ENCODE measurements at regions not wholly inside any gene's neighbourhood (a gene's known extent, or its start where the extent isn't known, plus 50 kb on each side); places are given as distances from the start of the nearest gene placed in this dataset.
"Not testable (repeated sequence)": the region's sequence is repeated elsewhere in the genome, so short reads cannot be mapped to it uniquely, and the experiment has no call there.

DNA sequence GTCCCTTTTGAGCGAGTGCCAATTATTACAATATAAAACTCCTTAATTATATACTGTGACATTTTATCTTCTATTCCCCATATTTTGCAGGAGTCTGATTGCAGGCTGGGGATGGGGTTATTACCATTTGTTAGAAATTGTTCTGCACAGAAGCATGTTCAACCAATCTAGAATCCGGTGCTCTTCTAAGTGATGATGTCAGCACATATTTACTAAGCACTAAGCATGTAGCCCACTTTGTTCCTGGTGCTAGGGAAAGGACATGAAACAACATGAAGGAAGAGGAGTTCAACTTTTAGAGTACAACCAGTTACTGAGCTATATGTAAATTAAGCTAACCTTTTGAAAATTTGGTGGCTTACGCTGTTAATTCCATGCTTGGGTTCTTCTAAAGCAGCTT is 52.8 kb upstream of the IL1RAPL2 start:
- no peak for DNase-seq

DNA sequence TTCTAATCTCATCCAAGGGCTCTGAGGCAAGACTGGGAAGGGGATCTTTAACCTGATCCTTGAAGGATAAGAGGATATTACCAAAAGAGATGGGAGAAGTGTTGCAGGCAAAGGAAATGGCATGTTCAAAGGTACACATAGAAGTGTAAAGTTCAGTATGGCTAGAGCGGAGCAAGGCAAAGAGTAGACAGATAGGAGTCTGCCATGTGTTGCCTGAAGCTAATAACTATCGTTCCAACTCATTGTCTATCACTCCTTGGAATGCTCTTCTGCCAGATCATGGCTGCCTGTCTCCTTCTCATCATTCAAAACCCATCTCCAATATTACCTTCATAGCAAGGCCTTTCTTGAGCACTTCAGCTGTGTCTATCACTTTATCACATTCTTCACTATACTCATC is 55.2 kb upstream of the IL1RAPL2 start:
- no peak for DNase-seq

DNA sequence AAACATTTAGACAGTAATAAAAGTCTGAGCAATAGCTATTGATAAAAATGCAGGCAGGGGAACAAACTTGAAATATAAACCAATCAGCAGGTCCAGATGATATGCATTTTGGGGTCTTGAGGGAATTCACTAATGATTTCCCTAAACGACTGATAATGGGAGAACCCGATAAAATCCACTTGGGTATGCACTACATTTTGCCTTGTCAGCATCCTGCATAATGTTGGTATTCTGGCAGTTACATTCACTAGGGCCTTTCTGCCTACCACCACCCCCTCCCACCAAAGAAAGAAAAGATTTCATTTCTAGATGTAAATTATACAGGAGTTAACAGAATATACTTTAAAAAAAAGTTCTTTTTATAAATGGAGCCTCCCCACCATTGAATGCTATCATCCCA is 63.5 kb upstream of the IL1RAPL2 start:
- DNase-seq: no peak

DNA sequence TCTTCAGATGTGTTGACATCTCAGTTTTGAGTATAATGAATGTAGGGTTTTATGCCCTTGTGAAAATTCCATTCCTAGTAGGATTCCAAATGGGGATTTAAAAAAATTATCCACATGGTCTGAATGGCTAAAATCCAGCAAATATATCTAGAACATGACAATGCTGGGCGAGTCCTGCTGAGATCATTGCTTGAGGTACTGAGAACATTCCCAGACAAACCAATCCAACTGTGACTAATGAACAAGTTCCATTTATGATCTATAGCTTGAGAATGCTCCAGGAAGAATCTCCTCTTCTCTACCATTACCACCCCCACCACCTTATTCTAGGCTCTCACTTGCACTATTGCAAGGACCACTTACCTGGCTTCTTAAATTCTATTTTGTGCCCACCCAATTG is 77.2 kb upstream of the IL1RAPL2 start:
- no peak for DNase-seq

DNA sequence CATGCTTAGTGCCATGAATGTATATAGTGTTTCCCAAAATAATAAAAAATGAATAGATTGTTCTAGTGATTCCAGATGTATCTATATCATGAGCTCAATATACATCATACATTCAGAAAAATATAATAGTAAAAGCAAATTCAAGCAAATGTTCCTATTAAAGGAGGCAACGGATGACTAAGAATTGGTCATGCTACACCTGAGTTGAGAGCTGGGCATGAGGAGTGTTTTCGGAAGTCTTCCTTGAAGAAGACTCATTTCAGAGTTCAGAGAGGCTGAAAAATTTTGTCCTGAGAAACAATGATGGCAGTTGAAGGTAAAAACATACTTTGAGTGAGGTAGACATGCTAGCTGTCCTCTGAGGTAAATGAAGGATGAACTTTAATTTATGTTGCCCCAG is 79.3 kb upstream of the IL1RAPL2 start:
- no peak for DNase-seq

DNA sequence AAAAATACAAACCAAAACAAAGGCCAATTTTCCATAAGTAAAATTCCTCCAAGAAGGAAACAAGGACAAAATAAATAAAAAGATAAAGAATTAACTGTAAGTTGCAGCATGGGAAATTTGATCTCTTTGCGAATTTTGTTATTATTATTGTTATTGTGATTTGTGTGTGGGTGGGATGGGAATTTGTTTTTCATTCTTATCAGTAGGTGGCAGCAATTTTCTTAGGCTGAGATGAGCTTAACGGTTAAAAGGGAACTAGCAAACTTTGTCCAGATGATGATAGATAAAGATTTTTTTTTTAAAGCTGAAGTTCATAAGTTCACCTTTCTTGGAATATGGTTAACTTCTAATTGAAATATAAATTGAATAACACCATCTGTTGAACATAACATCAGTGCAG is 83.2 kb upstream of the IL1RAPL2 start:
- DNase-seq: no peak

GRCh38 chrX:104469771-104470170 is 96.2 kb upstream of the IL1RAPL2 start:
- no peak for DNase-seq

DNA sequence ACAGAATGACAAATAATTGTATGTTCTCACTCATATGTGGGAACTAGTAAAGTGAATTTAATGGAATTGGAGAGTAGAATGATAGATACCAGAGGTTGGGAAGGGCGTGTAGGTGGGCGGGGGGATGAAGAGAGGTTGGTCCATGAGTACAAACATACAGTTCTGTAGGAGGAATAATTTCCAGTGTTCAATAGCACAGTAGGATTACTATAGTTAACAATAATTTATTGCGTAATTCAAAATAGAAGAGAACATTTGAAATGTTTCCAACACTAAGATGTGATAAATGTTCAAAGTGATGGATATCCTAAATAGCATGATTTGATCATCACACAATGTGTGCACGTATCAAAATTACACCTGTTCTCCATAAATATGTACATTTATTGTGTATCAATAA is 106.2 kb upstream of the IL1RAPL2 start:
- DNase-seq: no peak

DNA sequence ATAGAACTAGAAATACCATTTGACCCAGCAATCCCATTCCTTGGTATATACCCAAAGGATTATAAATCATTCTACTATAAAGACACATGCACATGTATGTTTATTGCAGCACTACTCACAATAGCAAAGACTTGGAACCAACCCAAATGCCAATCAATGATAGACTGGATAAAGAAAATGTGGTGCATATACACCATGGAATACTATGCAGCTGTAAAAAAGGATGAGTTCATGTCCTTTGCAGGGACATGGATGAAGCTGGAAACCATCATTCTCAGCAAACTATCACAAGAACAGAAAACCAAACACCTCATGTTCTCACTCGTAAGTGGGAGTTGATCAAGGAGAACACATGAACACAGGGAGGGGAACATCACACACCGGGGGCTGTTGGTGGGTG is 108.9 kb upstream of the IL1RAPL2 start:
- DNase-seq: not testable (repeated sequence)

GRCh38 chrX:104450316-104450715 is 115.7 kb upstream of the IL1RAPL2 start:
- DNase-seq: no peak

GRCh38 chrX:104445591-104445990 is 120.4 kb upstream of the IL1RAPL2 start:
- DNase-seq: no peak

GRCh38 chrX:104435249-104435648 is 130.8 kb upstream of the IL1RAPL2 start:
- DNase-seq: no peak

GRCh38 chrX:104432321-104432720 is 133.7 kb upstream of the IL1RAPL2 start:
- DNase-seq: no peak

DNA sequence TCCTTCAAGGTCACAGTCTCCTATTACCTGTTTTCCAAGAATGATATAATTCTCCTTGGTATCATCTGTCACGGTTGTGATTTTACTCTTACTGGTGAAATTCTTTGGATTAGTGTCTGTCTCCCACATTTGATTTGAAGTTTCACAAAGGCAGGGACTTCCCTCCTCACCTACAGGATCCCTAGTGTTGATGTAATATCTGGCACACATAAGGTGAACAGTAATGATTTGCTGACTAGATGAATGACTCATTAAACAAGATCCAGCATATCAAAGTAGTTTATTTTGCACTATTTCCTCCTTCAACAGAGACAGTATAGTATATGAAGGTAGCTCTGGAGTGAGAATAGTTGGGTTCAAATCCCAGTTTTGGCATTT is 135.3 kb upstream of the IL1RAPL2 start:
- no peak for DNase-seq

- no peak for DNase-seq
Observed at GRCh38 chrX:104430072-104430741, 135.8 kb upstream of the IL1RAPL2 start.

GRCh38 chrX:104428231-104428630 is 137.8 kb upstream of the IL1RAPL2 start:
- DNase-seq: no peak

GRCh38 chrX:104427693-104428092 is 138.3 kb upstream of the IL1RAPL2 start:
- DNase-seq: no peak

- DNase-seq: no peak
Observed at GRCh38 chrX:104427073-104427472, 138.9 kb upstream of the IL1RAPL2 start.

- DNase-seq: no peak
Observed at GRCh38 chrX:104420907-104421306, 145.1 kb upstream of the IL1RAPL2 start.

DNA sequence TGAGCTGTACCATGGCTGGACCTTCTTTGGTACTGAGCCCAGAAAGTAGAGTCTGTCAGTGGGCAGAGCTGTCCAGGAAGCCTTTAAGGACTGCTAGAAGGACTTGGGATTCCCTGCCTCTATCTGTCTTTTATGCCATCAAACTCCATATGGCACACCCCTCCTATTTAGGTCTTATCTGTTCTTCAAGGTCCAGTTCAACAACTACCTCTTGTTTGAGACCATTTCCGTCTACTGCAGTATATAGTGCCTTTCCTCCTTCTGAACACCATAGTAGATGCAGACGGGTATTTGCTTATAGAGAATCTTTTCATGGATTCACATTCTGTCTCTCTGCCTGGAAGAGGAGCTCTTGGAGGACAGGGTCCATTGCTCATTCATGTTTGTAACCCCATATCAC is 146.1 kb upstream of the IL1RAPL2 start:
- DNase-seq: no peak

DNA sequence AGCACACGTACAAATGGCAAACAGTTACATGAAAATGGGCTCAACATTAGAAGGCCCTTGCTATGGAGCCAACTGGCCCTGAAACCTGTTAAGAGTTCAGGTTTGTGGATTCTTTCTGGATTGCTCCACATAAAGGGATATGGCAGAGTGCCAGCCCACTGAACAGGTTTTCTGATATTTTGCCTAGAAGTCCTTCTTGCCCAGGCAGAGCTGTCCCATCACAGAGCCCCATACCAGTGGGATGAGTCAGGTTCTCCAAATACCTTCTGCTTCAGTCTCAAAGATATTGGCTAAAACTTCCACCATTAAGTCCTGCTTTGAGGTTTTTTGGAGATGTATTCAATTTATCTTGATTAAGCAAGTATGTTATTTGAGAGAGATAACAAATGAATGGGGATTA is 146.8 kb upstream of the IL1RAPL2 start:
- DNase-seq: no peak

- DNase-seq: no peak
Observed at GRCh38 chrX:104411800-104412199, 154.2 kb upstream of the IL1RAPL2 start.

GRCh38 chrX:104400387-104400786 is 145.7 kb upstream of the ESX1 start:
- DNase-seq: no peak

DNA sequence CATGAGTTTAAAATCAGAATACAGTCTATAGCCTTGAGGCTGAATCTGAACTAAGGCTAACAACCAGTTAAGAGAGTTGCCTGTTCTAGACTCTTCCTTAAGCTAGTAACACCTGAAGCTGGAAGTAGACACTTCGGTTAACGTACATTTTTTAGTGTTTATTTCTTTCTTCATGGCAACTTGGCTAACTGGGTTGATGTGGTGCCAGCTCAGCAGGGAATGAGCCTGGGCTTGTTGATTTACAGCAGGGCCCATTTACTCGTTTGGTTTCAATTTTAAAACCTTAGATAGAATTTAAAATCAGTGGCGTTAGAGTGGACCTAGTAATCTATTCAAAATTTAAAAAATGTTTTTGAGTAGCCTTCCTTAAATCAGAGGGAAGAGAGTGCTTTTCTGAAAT is 137.6 kb upstream of the ESX1 start:
- DNase-seq: no peak

DNA sequence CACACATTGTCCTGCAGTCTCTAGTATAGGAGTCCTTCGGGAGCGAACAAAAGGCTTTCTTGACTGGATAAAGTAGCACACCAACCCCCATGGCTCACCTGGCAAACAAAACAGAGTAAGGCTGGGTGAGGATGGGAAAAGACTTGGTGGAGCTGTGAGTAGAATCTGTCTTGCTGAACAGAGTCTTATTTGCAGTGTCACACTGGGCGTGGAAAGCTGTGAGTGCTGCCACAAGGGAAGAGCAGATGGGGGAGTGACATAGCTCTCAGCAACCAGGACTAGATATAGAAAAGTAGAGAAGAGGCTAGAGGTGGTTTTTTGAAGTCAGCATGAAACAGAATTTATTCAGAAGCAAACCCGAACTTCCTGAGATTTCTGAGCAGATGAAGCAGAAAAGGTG is 137.2 kb upstream of the ESX1 start:
- no peak for DNase-seq
